HG03139 (cell line): ENCODE measurements at regions not wholly inside any gene's neighbourhood (a gene's known extent, or its start where the extent isn't known, plus 50 kb on each side); places are given as distances from the start of the nearest gene placed in this dataset.
"Not testable (repeated sequence)": the region's sequence is repeated elsewhere in the genome, so short reads cannot be mapped to it uniquely, and the experiment has no call there.

Experiments
- ATAC-seq: cut with Tn5 transposase; IDR thresholded peaks from one replicate; pipeline ENCODE4 v1.9.1; 2021; ENCODE audit not compliant: unreplicated experiment

- no peak for ATAC-seq
Observed at GRCh38 chr17:71494062-71494855, 626.6 kb upstream of the SOX9 start.

- ATAC-seq, result no peak
Observed at GRCh38 chr17:71495420-71495819, 625.4 kb upstream of the SOX9 start.

GRCh38 chr17:71496552-71496951 is 624.3 kb upstream of the SOX9 start:
- no peak for ATAC-seq

- ATAC-seq, result no peak
Observed at GRCh38 chr17:71500761-71501555, 619.9 kb upstream of the SOX9 start.

- no peak for ATAC-seq
Observed at GRCh38 chr17:71501711-71502110, 619.1 kb upstream of the SOX9 start.

GRCh38 chr17:71502443-71502842 is 618.4 kb upstream of the SOX9 start:
- no peak for ATAC-seq

- no peak for ATAC-seq
Observed at GRCh38 chr17:71503710-71504465, 616.9 kb upstream of the SOX9 start.

GRCh38 chr17:71505200-71505599 is 615.6 kb upstream of the SOX9 start:
- no peak for ATAC-seq

GRCh38 chr17:71505981-71506380 is 614.8 kb upstream of the SOX9 start:
- no peak for ATAC-seq

- ATAC-seq, result no peak
Observed at GRCh38 chr17:71511266-71511995, 609.4 kb upstream of the SOX9 start.

GRCh38 chr17:71513725-71514124 is 607.1 kb upstream of the SOX9 start:
- not testable (repeated sequence) for ATAC-seq

GRCh38 chr17:71516149-71516548 is 604.7 kb upstream of the SOX9 start:
- ATAC-seq, result no peak

GRCh38 chr17:71519285-71519684 is 601.5 kb upstream of the SOX9 start:
- no peak for ATAC-seq

- ATAC-seq, result no peak
Observed at GRCh38 chr17:71521724-71522123, 599.1 kb upstream of the SOX9 start.

GRCh38 chr17:71522383-71522782 is 598.4 kb upstream of the SOX9 start:
- ATAC-seq, result no peak

GRCh38 chr17:71527311-71527710 is 593.5 kb upstream of the SOX9 start:
- ATAC-seq, result no peak

GRCh38 chr17:71528210-71528609 is 592.6 kb upstream of the SOX9 start:
- ATAC-seq, result no peak

- no peak for ATAC-seq
Observed at GRCh38 chr17:71530248-71530647, 590.6 kb upstream of the SOX9 start.

GRCh38 chr17:71535321-71535720 is 585.5 kb upstream of the SOX9 start:
- no peak for ATAC-seq

GRCh38 chr17:71546419-71546818 is 574.4 kb upstream of the SOX9 start:
- no peak for ATAC-seq

- no peak for ATAC-seq
Observed at GRCh38 chr17:71547904-71548303, 572.9 kb upstream of the SOX9 start.
